Endothelial cell of umbilical vein (primary cell): ENCODE measurements at regions not wholly inside any gene's neighbourhood (a gene's known extent, or its start where the extent isn't known, plus 50 kb on each side); places are given as distances from the start of the nearest gene placed in this dataset.

ENCODE experiments used
- BruUV-seq: library from RNA; stranded (reverse); fragments of 400-500 nt; replicated peaks from 2 replicates; lab custom pipeline; 2021; lab: Mats Ljungman, UMichigan
- CTCF ChIA-PET: fragments of 300-600, 350-600 bp; sonication (Branson Sonifier 250); formaldehyde crosslinking; loops from one replicate; lab custom pipeline; 2021; ENCODE audit warnings: antibody characterized with exemption, inconsistent platforms; lab: Charles Lee
- POLR2A ChIA-PET: fragments of 300-600, 350-600 bp; sonication (Branson Sonifier 250); formaldehyde crosslinking; loops from one replicate; lab custom pipeline; 2021; ENCODE audit warnings: antibody characterized with exemption, inconsistent platforms; lab: Charles Lee
- DNase-seq: peaks from one replicate; pipeline ENCODE4 v3.0.0-alpha.2; 2011; ENCODE audit warnings: low read depth, low spot score
- FAIRE-seq: peaks from 2 replicates; lab custom pipeline; 2011; peaks lifted over from hg19 to GRCh38; lab: Jason Lieb, UNC
- H2AFZ ChIP-seq: 2 replicates; pipeline ENCODE4 v1.6.0; 2012; ENCODE audit warnings: low read depth, low read length, control low read depth, inconsistent platforms
- H3K27ac ChIP-seq: 2 replicates; pipeline ENCODE4 v1.5.1; 2011; ENCODE audit warnings: low read depth, mild to moderate bottlenecking, control low read depth, low read length, moderate library complexity; ENCODE audit not compliant: insufficient read depth
- H3K27me3 ChIP-seq, 2 experiments: 2 replicates each; pipeline versions ENCODE4 v1.6.0 to v1.6.1; 2011; ENCODE audit warnings: low read length in 2 of 2, mixed read lengths in 1 of 2; ENCODE audit not compliant: control insufficient read depth in 2 of 2, insufficient read depth in 2 of 2
- H3K36me3 ChIP-seq, 2 experiments: 2 replicates in 1 of 2; 3 replicates in 1 of 2; pipeline ENCODE4 v1.5.1; 2011; ENCODE audit warnings: low read length in 2 of 2, mild to moderate bottlenecking in 1 of 2, moderate library complexity in 1 of 2; ENCODE audit not compliant: control insufficient read depth in 2 of 2, insufficient read depth in 2 of 2; ENCODE audit errors: extremely low read depth in 1 of 2
- H3K4me1 ChIP-seq: 3 replicates; pipeline ENCODE4 v1.5.1; 2011; ENCODE audit warnings: mild to moderate bottlenecking, low read length; ENCODE audit not compliant: control insufficient read depth, insufficient read depth; ENCODE audit errors: extremely low read depth
- H3K4me2 ChIP-seq: 2 replicates; pipeline ENCODE4 v1.6.1; 2011; ENCODE audit warnings: low read length, control low read depth, mixed read lengths; ENCODE audit not compliant: insufficient read depth
- H3K4me3 ChIP-seq, 3 experiments: fragments of 200-600 bp in 1 of 3; sonication (generic), shearing (Covaris generic) in 1 of 3; replicated peaks in 1 of 3; 2 replicates each; pipeline ENCODE4 v1.5.1; 2011 to 2016; ENCODE audit warnings: control low read depth in 3 of 3, low read length in 3 of 3, mild to moderate bottlenecking in 2 of 3, inconsistent platforms in 1 of 3, low read depth in 1 of 3, moderate library complexity in 1 of 3; ENCODE audit not compliant: insufficient read depth in 1 of 3
- H3K79me2 ChIP-seq: 2 replicates; pipeline ENCODE4 v1.6.0; 2012; ENCODE audit warnings: low read length, inconsistent platforms; ENCODE audit not compliant: control insufficient read depth, insufficient read depth
- H3K9ac ChIP-seq: replicated peaks from 2 replicates; pipeline ENCODE3; 2011; ENCODE audit warnings: low read length, control low read depth; ENCODE audit not compliant: insufficient read depth; ENCODE audit errors: extremely low read depth
- H3K9me1 ChIP-seq: replicated peaks from 3 replicates; pipeline ENCODE4 v1.6.0; 2011; ENCODE audit warnings: mild to moderate bottlenecking, low read length; ENCODE audit not compliant: control insufficient read depth, insufficient read depth; ENCODE audit errors: extremely low read depth
- H3K9me3 ChIP-seq: replicated peaks from 2 replicates; pipeline ENCODE4 v1.5.1; 2012; ENCODE audit warnings: low read length, inconsistent platforms; ENCODE audit not compliant: control insufficient read depth, insufficient read depth
- H4K20me1 ChIP-seq: replicated peaks from 2 replicates; pipeline ENCODE3; 2011; ENCODE audit warnings: mild to moderate bottlenecking, low read length; ENCODE audit not compliant: control insufficient read depth, insufficient read depth; ENCODE audit errors: extremely low read depth
- EZH2 ChIP-seq: IDR thresholded peaks from 2 replicates; pipeline ENCODE4 v1.6.1; 2012; ENCODE audit warnings: borderline replicate concordance, low read depth, mild to moderate bottlenecking, moderate library complexity, low read length, inconsistent platforms; ENCODE audit not compliant: severe bottlenecking
- FOS ChIP-seq: IDR thresholded peaks from 2 replicates; pipeline ENCODE4 v1.6.1; 2011; ENCODE audit warnings: mild to moderate bottlenecking, low read length, moderate library complexity, borderline replicate concordance; ENCODE audit not compliant: insufficient read depth
- GATA2 ChIP-seq: IDR thresholded peaks from 2 replicates; pipeline ENCODE4 v1.7.0; 2011; ENCODE audit warnings: low read depth, mild to moderate bottlenecking, moderate library complexity, mixed read lengths, low read length; ENCODE audit not compliant: insufficient read length, insufficient read depth
- JUN ChIP-seq: IDR thresholded peaks from 2 replicates; pipeline ENCODE4 v1.6.1; 2011; ENCODE audit warnings: borderline replicate concordance, low read depth; ENCODE audit not compliant: insufficient read length, insufficient read depth
- MYC ChIP-seq: IDR thresholded peaks from one replicate; pipeline ENCODE4 v1.6.1; 2011; ENCODE audit warnings: mild to moderate bottlenecking, low read depth, low read length
- POLR2A ChIP-seq: IDR thresholded peaks from 2 replicates; pipeline ENCODE4 v1.6.1; 2012; ENCODE audit warnings: low read depth, mild to moderate bottlenecking, control low read depth, low read length
- POLR2AphosphoS5 ChIP-seq: IDR thresholded peaks from 2 replicates; pipeline ENCODE4 v1.6.1; 2012; ENCODE audit warnings: low read depth, mild to moderate bottlenecking, control low read depth, low read length, moderate library complexity; ENCODE audit not compliant: insufficient read depth
- dilution Hi-C: fragments of 300-500 bp; cut with MboI; formaldehyde crosslinking; loops from one replicate; pipeline ENCODE4 v1.15.0; 2019; ENCODE audit warnings: low sequenced_read_pairs; ENCODE audit not compliant: extremely low pct_ligation_motif_present
- intact Hi-C: fragments of 100-400 bp; cut with micrococcal nuclease; formaldehyde crosslinking; loops from one replicate; pipeline ENCODE4 v1.10.0; 2022
- TF ChIP-seq, protein P1 (sequence below), 2 donors: IDR thresholded peaks; 1 replicate in 1 of 2; 2 replicates in 1 of 2; pipeline ENCODE4 v1.5.1; 2011; ENCODE audit warnings: low read length in 2 of 2, mild to moderate bottlenecking in 2 of 2, moderate library complexity in 2 of 2, control low read depth in 1 of 2, inconsistent platforms in 1 of 2, low read depth in 1 of 2; ENCODE audit not compliant: insufficient read depth in 1 of 2; ENCODE audit errors: extremely low read depth in 1 of 2
- TF ChIP-seq, protein P2 (sequence below): IDR thresholded peaks from 2 replicates; pipeline ENCODE4 v1.6.1; 2011; ENCODE audit not compliant: insufficient read depth, insufficient read length

DNA sequence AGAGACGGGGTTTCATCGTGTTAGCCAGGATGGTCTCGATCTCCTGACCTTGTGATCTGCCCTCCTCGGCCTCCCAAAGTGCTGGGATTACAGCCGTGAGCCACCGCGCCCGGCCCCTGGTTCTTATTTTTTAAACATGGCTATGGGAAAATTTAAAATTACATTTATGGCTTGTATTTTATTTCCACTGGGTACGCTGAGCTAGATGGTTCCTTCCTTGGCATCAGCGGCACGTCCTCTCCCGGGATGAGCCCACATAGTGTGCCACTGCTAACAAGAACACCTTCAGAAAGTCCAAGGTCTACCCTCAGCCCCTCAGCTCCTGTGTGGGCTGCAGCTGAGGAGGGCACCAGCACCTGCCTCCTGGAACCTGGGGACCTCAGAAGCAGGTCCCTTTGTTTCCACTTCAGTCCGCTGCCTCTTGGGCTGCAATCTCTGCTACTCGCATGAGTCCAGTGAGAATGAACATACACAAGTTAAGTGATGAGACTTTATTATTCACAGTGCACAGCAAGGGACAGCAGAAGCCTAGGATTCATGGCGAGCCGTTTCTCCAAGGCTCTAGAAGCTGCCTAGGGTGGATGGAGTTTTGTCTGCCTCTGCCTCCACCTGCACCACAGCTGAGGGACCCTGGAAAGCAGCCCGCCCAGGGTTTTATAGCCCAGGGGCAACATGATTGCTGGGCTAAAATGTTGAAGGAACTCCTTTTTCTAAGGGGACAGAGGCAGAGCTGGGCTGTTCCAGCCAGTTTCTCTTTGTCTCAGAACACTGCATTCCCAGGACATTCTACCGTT, 107.5 kb upstream of the TEX51 start:
- DNase-seq (no peak), FAIRE-seq (no peak)
- dilution Hi-C loops, result no loop called here
- ChIA-PET CTCF (no interaction called here), POLR2A (no interaction called here)
- no peaks in the 10 kb centered on the region for H3K36me3 ChIP-seq
- no peaks in the 10 kb centered on the region for H3K79me2 ChIP-seq
- H3K9me3 ChIP-seq, result no peaks in the 10 kb centered on the region
- intact Hi-C loops, result no loop called here
- H3K27me3 ChIP-seq, result no peaks in the 10 kb centered on the region
- no peaks in the 10 kb centered on the region for H3K4me1 ChIP-seq
- H3K27ac ChIP-seq, result no peak overlapping the region
- H2AFZ ChIP-seq, result no peak overlapping the region
- TF ChIP-seq EZH2 (no peak), POLR2AphosphoS5 (no peak), JUN (no peak)
- no peak overlapping the region for H3K4me2 ChIP-seq
- H3K9ac ChIP-seq, result no peak overlapping the region
- H4K20me1 ChIP-seq, result no peaks in the 10 kb centered on the region
- no peaks in the 10 kb centered on the region for H3K9me1 ChIP-seq
- H3K4me3 ChIP-seq, result no peak overlapping the region
- no TSS peak for BruUV-seq

DNA sequence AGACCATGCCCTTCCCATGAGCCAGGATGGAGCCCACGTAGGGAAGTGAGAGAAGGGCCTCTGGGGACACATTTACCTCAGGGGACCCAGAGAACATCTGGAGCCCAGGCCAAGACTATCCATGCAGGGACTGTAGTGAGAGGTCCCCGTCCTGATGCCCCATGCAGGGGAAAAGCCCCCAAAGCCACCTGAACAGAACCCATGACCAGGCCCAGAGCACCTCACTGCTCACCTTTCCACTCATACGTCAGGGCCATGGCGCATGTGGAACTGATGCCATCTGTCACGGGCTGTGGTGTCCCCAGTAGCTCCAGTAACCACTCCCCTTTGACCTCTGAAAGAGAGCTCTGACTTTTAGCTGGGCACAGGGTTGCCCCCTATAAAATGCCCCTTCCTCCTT, 106.5 kb upstream of the TEX51 start:
- Histone ChIP-seq H2AFZ (no peak overlapping the region), H3K27ac (no peak overlapping the region), H3K4me3 (no peak overlapping the region), H3K79me2 (no peaks in the 10 kb centered on the region), H3K9ac (no peak overlapping the region), H3K9me1 (no peaks in the 10 kb centered on the region), H4K20me1 (no peaks in the 10 kb centered on the region), H3K9me3 (no peaks in the 10 kb centered on the region), H3K4me2 (no peak overlapping the region), H3K27me3 (no peaks in the 10 kb centered on the region), H3K4me1 (no peaks in the 10 kb centered on the region), H3K36me3 (no peaks in the 10 kb centered on the region)
- no peak for DNase-seq
- TF ChIP-seq POLR2AphosphoS5 (no peak), JUN (no peak), FOS (no peak), GATA2 (no peak), MYC (no peak), EZH2 (no peak), POLR2A (no peak)
- TF ChIP-seq, protein P1, sequence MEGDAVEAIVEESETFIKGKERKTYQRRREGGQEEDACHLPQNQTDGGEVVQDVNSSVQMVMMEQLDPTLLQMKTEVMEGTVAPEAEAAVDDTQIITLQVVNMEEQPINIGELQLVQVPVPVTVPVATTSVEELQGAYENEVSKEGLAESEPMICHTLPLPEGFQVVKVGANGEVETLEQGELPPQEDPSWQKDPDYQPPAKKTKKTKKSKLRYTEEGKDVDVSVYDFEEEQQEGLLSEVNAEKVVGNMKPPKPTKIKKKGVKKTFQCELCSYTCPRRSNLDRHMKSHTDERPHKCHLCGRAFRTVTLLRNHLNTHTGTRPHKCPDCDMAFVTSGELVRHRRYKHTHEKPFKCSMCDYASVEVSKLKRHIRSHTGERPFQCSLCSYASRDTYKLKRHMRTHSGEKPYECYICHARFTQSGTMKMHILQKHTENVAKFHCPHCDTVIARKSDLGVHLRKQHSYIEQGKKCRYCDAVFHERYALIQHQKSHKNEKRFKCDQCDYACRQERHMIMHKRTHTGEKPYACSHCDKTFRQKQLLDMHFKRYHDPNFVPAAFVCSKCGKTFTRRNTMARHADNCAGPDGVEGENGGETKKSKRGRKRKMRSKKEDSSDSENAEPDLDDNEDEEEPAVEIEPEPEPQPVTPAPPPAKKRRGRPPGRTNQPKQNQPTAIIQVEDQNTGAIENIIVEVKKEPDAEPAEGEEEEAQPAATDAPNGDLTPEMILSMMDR (IDR thresholded peaks at IDR 0.05; ENCODE audit: extremely low read depth in 1 of 2, insufficient read depth in 1 of 2, low read depth in 1 of 2, low read length in 2 of 2), result no peak
- TF ChIP-seq, protein P2, sequence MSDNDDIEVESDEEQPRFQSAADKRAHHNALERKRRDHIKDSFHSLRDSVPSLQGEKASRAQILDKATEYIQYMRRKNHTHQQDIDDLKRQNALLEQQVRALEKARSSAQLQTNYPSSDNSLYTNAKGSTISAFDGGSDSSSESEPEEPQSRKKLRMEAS, result no peak
- dilution Hi-C loops (no loop called here), intact Hi-C loops (no loop called here)
- no TSS peak for BruUV-seq
- POLR2A ChIA-PET, result no interaction called here
- CTCF ChIA-PET, result no interaction called here
- FAIRE-seq, result no peak
